ENCODE measurements at regions not wholly inside any gene's neighbourhood (a gene's known extent, or its start where the extent isn't known, plus 50 kb on each side); places are given as distances from the start of the nearest gene placed in this dataset.
"Not testable (repeated sequence)": the region's sequence is repeated elsewhere in the genome, so short reads cannot be mapped to it uniquely, and the experiment has no call there.

- DNase-seq, result no peak
These were observed 200.4 kb downstream of the AXIN2 start for GRCh38 chr17:65360961-65361552.

GRCh38 chr17:65359016-65359415 is 202.4 kb downstream of the AXIN2 start:
- DNase-seq, result peak; percentile 31

GRCh38 chr17:65356536-65356935 is 204.9 kb downstream of the AXIN2 start:
- DNase-seq, result no peak

GRCh38 chr17:65355246-65355645 is 206.2 kb downstream of the AXIN2 start:
- DNase-seq, result no peak

- no peak for DNase-seq
These were observed 211.5 kb downstream of the AXIN2 start for GRCh38 chr17:65349916-65350315.

GRCh38 chr17:65346166-65346565 is 209.0 kb downstream of the RGS9 start:
- no peak for DNase-seq

- DNase-seq, result peak; percentile 4
These were observed 208.3 kb downstream of the RGS9 start for GRCh38 chr17:65345261-65346005.

- no peak for DNase-seq
These were observed 203.2 kb downstream of the RGS9 start for GRCh38 chr17:65340401-65340800.

- DNase-seq, result peak; percentile 3
These were observed 197.2 kb downstream of the RGS9 start for GRCh38 chr17:65334406-65334805.

GRCh38 chr17:65332779-65333178 is 195.6 kb downstream of the RGS9 start:
- no peak for DNase-seq

- no peak for DNase-seq
These were observed 195.2 kb downstream of the RGS9 start for GRCh38 chr17:65332375-65332774.

GRCh38 chr17:65328567-65328966 is 191.4 kb downstream of the RGS9 start:
- DNase-seq, result no peak

- no peak for DNase-seq
These were observed 187.6 kb downstream of the RGS9 start for GRCh38 chr17:65324611-65325342.

GRCh38 chr17:65323049-65323448 is 185.9 kb downstream of the RGS9 start:
- no peak for DNase-seq

- DNase-seq, result no peak
These were observed 183.7 kb downstream of the RGS9 start for GRCh38 chr17:65320820-65321219.

GRCh38 chr17:65314212-65314611 is 177.0 kb downstream of the RGS9 start:
- peak; percentile 8 for DNase-seq

GRCh38 chr17:65312718-65313377 is 175.7 kb downstream of the RGS9 start:
- no peak for DNase-seq

GRCh38 chr17:65311261-65311660 is 174.1 kb downstream of the RGS9 start:
- DNase-seq, result no peak

GRCh38 chr17:65307961-65308316 is 170.8 kb downstream of the RGS9 start:
- no peak for DNase-seq

GRCh38 chr17:65307081-65307960 is 170.2 kb downstream of the RGS9 start:
- DNase-seq, result no peak

- DNase-seq, result no peak
These were observed 168.6 kb downstream of the RGS9 start for GRCh38 chr17:65305778-65306177.

- DNase-seq, result no peak
These were observed 167.9 kb downstream of the RGS9 start for GRCh38 chr17:65305116-65305515.

- DNase-seq, result not testable (repeated sequence)
These were observed 164.7 kb downstream of the RGS9 start for GRCh38 chr17:65301882-65302281.
